ENCODE measurements at regions not wholly inside any gene's neighbourhood (a gene's known extent, or its start where the extent isn't known, plus 50 kb on each side); places are given as distances from the start of the nearest gene placed in this dataset.

GRCh38 chr3:139213936-139214335, 129.9 kb upstream of the MRPS22 start:
- TF ChIP-seq POLR2AphosphoS5 (IDR thresholded peaks at IDR 0.05) (no peak), CTCF (IDR thresholded peaks at IDR 0.05) (no peak), POLR2A (IDR thresholded peaks at IDR 0.05) (no peak), EP300 (IDR thresholded peaks at IDR 0.05) (no peak)

All from upper lobe of left lung (tissue), 4 donors.